ENCODE measurements at regions not wholly inside any gene's neighbourhood (a gene's known extent, or its start where the extent isn't known, plus 50 kb on each side); places are given as distances from the start of the nearest gene placed in this dataset.
A peak's percentile ranks its signal among the peaks of the same experiment; 100 is the strongest.

- TSS peak; percentile 63 for BruUV-seq (replicated peaks)
- intact Hi-C loops (cut with micrococcal nuclease), result loop anchor here (2.0 to 5.0 kb wide), 3 partner anchors 33 to 448 kb away; no protein-coding TSS in a partner anchor
- CTCF ChIA-PET, result interaction anchor here (0.5 to 1.9 kb wide), 6 partner anchors 11 to 721 kb away, joined by 3 to 5 read pairs (median 4); no protein-coding TSS in a partner anchor
Observed at GRCh38 chrX:45769761-45770582, 569.3 kb upstream of the DIPK2B start.

GRCh38 chrX:45768666-45769236 is 568.1 kb upstream of the DIPK2B start:
- ChIA-PET CTCF (interaction anchor here (1.5 kb wide), 1 partner anchor 9 kb away, joined by 4 read pairs; no protein-coding TSS in a partner anchor), POLR2A (interaction anchor here (0.6 to 13.8 kb wide), 20 partner anchors 11 to 1943 kb away, joined by 3 to 408 read pairs (median 6); no protein-coding TSS in a partner anchor)
- no TSS peak for BruUV-seq (replicated peaks)
- TF ChIP-seq CTCF (IDR thresholded peaks at IDR 0.05; ENCODE audit: unreplicated experiment), result no peak
- H3K36me3 Mint-ChIP-seq (ENCODE audit: insufficient read depth, unreplicated experiment), result peaks cover 20% of the 10 kb centered on the region
- peak overlapping the region; percentile 85 for H3K27ac Mint-ChIP-seq (ENCODE audit: low read depth, unreplicated experiment)
- H3K27me3 Mint-ChIP-seq (ENCODE audit: insufficient read depth, unreplicated experiment), result peaks cover 75% of the 10 kb centered on the region
- intact Hi-C loops (cut with micrococcal nuclease), result loop anchor here (5.0 kb wide), 1 partner anchor 446 kb away; no protein-coding TSS in a partner anchor
- H3K4me1 Mint-ChIP-seq (ENCODE audit: insufficient read depth, unreplicated experiment), result no peaks in the 10 kb centered on the region
- H3K9me3 Mint-ChIP-seq (ENCODE audit: unreplicated experiment), result no peaks in the 10 kb centered on the region
- H3K4me3 Mint-ChIP-seq (ENCODE audit: unreplicated experiment), result peak overlapping the region; percentile 74
- DNase-seq (ENCODE audit: unreplicated experiment), result no peak

More at GRCh38 chrX:45769761-45770582, 569.3 kb upstream of the DIPK2B start:
- H3K4me1 Mint-ChIP-seq (ENCODE audit: insufficient read depth, unreplicated experiment), result peaks cover 2% of the 10 kb centered on the region
- peaks cover 19% of the 10 kb centered on the region for H3K36me3 Mint-ChIP-seq (ENCODE audit: insufficient read depth, unreplicated experiment)
- peak overlapping the region; percentile 74 for H3K4me3 Mint-ChIP-seq (ENCODE audit: unreplicated experiment)
- peaks cover 74% of the 10 kb centered on the region for H3K27me3 Mint-ChIP-seq (ENCODE audit: insufficient read depth, unreplicated experiment)
- no peaks in the 10 kb centered on the region for H3K9me3 Mint-ChIP-seq (ENCODE audit: unreplicated experiment)
- peak; percentile 83 for DNase-seq (ENCODE audit: unreplicated experiment)
- POLR2A ChIA-PET, result interaction anchor here (0.6 to 13.8 kb wide), 23 partner anchors 10 to 637 kb away, joined by 3 to 408 read pairs (median 7); no protein-coding TSS in a partner anchor
- TF ChIP-seq CTCF (IDR thresholded peaks at IDR 0.05; ENCODE audit: unreplicated experiment), result no peak
- peak overlapping the region; percentile 85 for H3K27ac Mint-ChIP-seq (ENCODE audit: low read depth, unreplicated experiment)

- Mint-ChIP-seq H3K4me1 (ENCODE audit: insufficient read depth, unreplicated experiment) (peaks cover 2% of the 10 kb centered on the region), H3K9me3 (ENCODE audit: unreplicated experiment) (no peaks in the 10 kb centered on the region), H3K36me3 (ENCODE audit: insufficient read depth, unreplicated experiment) (peaks cover 37% of the 10 kb centered on the region), H3K4me3 (ENCODE audit: unreplicated experiment) (peak overlapping the region; percentile 74), H3K27me3 (ENCODE audit: insufficient read depth, unreplicated experiment) (peaks cover 67% of the 10 kb centered on the region), H3K27ac (ENCODE audit: low read depth, unreplicated experiment) (peak overlapping the region; percentile 85)
- intact Hi-C loops (cut with micrococcal nuclease), result loop anchor here (5.0 kb wide), 1 partner anchor 445 kb away; no protein-coding TSS in a partner anchor
- ChIA-PET CTCF (interaction anchor here (1.2 to 1.7 kb wide), 6 partner anchors 9 to 609 kb away, joined by 3 to 6 read pairs (median 4); no protein-coding TSS in a partner anchor), POLR2A (interaction anchor here (0.6 to 13.8 kb wide), 14 partner anchors 8 to 260 kb away, joined by 3 to 408 read pairs (median 6); no protein-coding TSS in a partner anchor)
- TF ChIP-seq CTCF (IDR thresholded peaks at IDR 0.05; ENCODE audit: unreplicated experiment), result no peak
- BruUV-seq (replicated peaks), result no TSS peak
- DNase-seq (ENCODE audit: unreplicated experiment), result peak; percentile 65
Observed at GRCh38 chrX:45766981-45767501, 566.4 kb upstream of the DIPK2B start.
